Suprapubic skin (tissue), 4 donors: ENCODE measurements at regions not wholly inside any gene's neighbourhood (a gene's known extent, or its start where the extent isn't known, plus 50 kb on each side); places are given as distances from the start of the nearest gene placed in this dataset.

Experiments
- DNase-seq, 2 donors: peaks; one replicate each; pipeline ENCODE4 v3.0.0-alpha.2; 2019; ENCODE audit warnings: low spot score in 2 of 2
- H3K27ac ChIP-seq: fragments of 200-600 bp; sonication (generic); one replicate; pipeline ENCODE4 v1.5.1; 2019
- H3K27me3 ChIP-seq: fragments of 200-600 bp; sonication (generic); one replicate; pipeline ENCODE4 v1.5.1; 2019
- H3K36me3 ChIP-seq: fragments of 200-600 bp; sonication (generic); one replicate; pipeline ENCODE4 v1.5.1; 2019
- H3K4me1 ChIP-seq: fragments of 200-600 bp; sonication (generic); one replicate; pipeline ENCODE4 v1.5.1; 2019
- H3K4me3 ChIP-seq: fragments of 200-600 bp; sonication (generic); one replicate; pipeline ENCODE4 v1.5.1; 2019; ENCODE audit warnings: mild to moderate bottlenecking
- H3K9me3 ChIP-seq: fragments of 200-600 bp; sonication (generic); one replicate; pipeline ENCODE4 v1.5.1; 2019
- EP300 ChIP-seq: sonication (generic); formaldehyde crosslinking; IDR thresholded peaks from one replicate; pipeline ENCODE4 v1.6.1; 2017; ENCODE audit warnings: antibody characterized with exemption
- POLR2A ChIP-seq, 2 donors: fragments of 450-650 bp; IDR thresholded peaks; one replicate each; pipeline ENCODE4 v1.6.1; 2017; ENCODE audit warnings: antibody characterized with exemption in 2 of 2, mild to moderate bottlenecking in 2 of 2, moderate library complexity in 2 of 2
- POLR2AphosphoS5 ChIP-seq, 3 donors: sonication (generic); formaldehyde crosslinking; IDR thresholded peaks; one replicate each; pipeline ENCODE4 v1.6.1; 2017; ENCODE audit warnings: antibody characterized with exemption in 3 of 3
- WGBS: methylation state at CpG from one replicate; pipeline ENCODE4 v1.1.5; 2018; 5-methylcytosine and 5-hydroxymethylcytosine counted together
- TF ChIP-seq, protein P1 (sequence below), 2 donors: fragments of 200-600 bp in 1 of 2; fragments of 450-650 bp in 1 of 2; sonication (generic) in 1 of 2; IDR thresholded peaks; one replicate each; pipeline ENCODE4 v1.5.1; 2016 to 2019; ENCODE audit warnings: antibody characterized with exemption in 2 of 2, mild to moderate bottlenecking in 1 of 2, moderate library complexity in 1 of 2

DNA sequence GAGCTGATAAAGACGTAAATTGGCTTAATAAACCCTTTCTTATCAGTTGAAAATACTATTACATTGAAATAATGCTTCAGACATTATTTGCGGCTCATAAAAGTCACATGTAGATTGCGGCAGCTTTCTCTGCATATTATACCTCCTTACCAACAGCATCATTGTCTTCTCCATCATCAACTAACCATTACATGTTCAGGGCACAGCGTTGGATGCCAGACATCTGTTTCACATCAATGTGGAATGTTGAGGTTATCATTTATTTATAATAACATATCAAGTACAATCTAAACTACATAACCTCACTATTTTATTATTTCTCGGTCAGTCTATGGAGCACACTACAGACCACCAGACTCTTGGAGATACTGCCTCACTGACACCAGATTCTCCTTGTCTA lies 573.8 kb upstream of the FAT3 start:
- WGBS, result 76% methylated on average over 5 of the region's 5 CpGs

DNA sequence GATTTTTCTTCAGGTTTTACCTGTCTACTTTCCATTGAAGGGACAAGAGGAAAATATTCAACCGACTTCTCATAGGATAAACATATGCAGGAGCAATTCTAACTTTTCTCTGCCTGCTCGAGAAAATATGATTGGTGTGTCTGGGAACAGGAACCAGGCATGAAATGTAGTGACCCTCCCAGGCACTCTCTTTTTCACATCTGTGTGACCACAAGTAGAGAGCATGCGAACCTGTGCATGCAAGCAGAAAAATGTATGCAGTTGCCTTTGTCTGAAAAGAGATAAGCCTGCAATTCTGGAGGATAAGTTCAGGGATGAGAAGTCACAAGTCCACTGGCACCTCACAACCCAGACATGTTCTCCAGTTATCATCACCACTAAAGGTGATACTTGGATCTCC lies 583.5 kb upstream of the FAT3 start:
- no peak overlapping the region for H3K4me3 ChIP-seq
- H3K4me1 ChIP-seq, result no peaks in the 10 kb centered on the region
- TF ChIP-seq, protein P1, sequence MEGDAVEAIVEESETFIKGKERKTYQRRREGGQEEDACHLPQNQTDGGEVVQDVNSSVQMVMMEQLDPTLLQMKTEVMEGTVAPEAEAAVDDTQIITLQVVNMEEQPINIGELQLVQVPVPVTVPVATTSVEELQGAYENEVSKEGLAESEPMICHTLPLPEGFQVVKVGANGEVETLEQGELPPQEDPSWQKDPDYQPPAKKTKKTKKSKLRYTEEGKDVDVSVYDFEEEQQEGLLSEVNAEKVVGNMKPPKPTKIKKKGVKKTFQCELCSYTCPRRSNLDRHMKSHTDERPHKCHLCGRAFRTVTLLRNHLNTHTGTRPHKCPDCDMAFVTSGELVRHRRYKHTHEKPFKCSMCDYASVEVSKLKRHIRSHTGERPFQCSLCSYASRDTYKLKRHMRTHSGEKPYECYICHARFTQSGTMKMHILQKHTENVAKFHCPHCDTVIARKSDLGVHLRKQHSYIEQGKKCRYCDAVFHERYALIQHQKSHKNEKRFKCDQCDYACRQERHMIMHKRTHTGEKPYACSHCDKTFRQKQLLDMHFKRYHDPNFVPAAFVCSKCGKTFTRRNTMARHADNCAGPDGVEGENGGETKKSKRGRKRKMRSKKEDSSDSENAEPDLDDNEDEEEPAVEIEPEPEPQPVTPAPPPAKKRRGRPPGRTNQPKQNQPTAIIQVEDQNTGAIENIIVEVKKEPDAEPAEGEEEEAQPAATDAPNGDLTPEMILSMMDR (IDR thresholded peaks at IDR 0.05), result no peak
- TF ChIP-seq POLR2A (IDR thresholded peaks at IDR 0.05), result no peak
- TF ChIP-seq EP300, result no peak
- WGBS, result 90% methylated on average over 3 of the region's 3 CpGs
- no peak for DNase-seq
- H3K27me3 ChIP-seq, result no peaks in the 10 kb centered on the region
- H3K9me3 ChIP-seq, result no peaks in the 10 kb centered on the region
- no peak overlapping the region for H3K27ac ChIP-seq
- H3K36me3 ChIP-seq, result no peaks in the 10 kb centered on the region

More for the DNA sequence above, 573.8 kb upstream of the FAT3 start:
- H3K9me3 ChIP-seq, result no peaks in the 10 kb centered on the region
- H3K27me3 ChIP-seq, result no peaks in the 10 kb centered on the region
- H3K36me3 ChIP-seq, result no peaks in the 10 kb centered on the region
- H3K4me1 ChIP-seq, result no peaks in the 10 kb centered on the region
- H3K27ac ChIP-seq, result no peak overlapping the region
- H3K4me3 ChIP-seq, result no peak overlapping the region
- TF ChIP-seq, protein P1 (IDR thresholded peaks at IDR 0.05), result no peak
- no peak for TF ChIP-seq EP300
- no peak for DNase-seq

DNA sequence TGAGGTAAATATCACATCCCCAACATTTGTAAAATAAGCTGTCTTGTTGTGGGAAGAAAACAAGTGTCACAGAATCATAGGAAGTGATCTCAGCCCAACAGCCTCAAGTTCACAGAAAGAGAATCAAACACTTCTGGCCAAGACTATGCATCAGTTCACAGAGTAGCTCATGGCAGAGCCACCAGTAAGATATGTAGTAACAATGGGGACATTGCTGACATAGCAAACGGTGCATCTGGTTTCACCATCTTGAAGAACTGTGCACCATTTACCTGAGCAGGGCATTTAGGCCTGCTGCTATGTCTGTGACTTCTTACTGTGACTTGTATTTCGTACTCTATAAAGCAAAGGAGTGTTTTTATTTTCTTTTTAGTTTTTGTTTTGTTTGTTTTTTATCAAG lies 585.3 kb upstream of the FAT3 start:
- no peak for DNase-seq
- no peak overlapping the region for H3K27ac ChIP-seq
- no peaks in the 10 kb centered on the region for H3K36me3 ChIP-seq
- no peaks in the 10 kb centered on the region for H3K9me3 ChIP-seq
- H3K4me1 ChIP-seq, result no peaks in the 10 kb centered on the region
- no peak for TF ChIP-seq POLR2AphosphoS5 (IDR thresholded peaks at IDR 0.05)
- TF ChIP-seq, protein P1 (IDR thresholded peaks at IDR 0.05), result no peak
- TF ChIP-seq POLR2A (IDR thresholded peaks at IDR 0.05), result no peak
- TF ChIP-seq EP300, result no peak
- WGBS, result 87% methylated on average over 2 of the region's 2 CpGs
- H3K27me3 ChIP-seq, result no peaks in the 10 kb centered on the region
- no peak overlapping the region for H3K4me3 ChIP-seq

DNA sequence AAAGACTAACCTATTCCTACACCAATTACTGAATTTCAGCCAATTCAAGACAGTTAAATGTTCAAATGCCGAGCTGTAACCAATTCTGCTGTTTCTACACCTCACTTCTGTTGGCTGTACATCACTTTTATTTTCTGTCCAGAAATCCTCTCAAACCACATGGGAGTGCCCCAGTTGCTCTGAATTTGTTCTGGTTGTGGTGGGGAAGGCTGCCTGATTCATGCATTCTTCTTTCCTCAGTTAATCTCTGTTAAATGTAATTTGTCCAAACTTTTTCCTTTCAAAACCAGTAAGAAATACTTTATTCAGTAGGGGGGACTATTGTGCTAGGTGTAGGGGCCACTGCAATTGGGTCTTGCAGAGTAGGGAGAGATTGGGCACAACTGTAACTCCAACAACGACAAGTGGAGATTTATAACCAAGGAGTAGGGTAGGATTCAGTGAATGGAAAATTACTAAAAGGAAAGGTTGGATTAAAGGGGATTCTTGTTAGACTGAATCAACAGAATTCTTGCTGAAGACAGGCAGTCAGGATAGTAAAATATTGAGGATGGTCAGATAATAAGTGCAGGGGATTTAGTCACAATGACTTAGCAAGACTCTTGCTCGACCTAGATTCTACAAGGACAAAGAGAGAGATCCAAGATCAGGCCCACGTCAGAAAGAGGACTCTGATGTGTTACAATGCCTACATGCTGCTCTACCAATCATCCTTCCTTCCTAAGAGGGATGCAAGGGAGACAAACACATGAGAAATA lies 593.5 kb upstream of the FAT3 start:
- Histone ChIP-seq H3K9me3 (no peaks in the 10 kb centered on the region), H3K4me1 (no peaks in the 10 kb centered on the region), H3K36me3 (no peaks in the 10 kb centered on the region), H3K27ac (no peak overlapping the region), H3K27me3 (no peaks in the 10 kb centered on the region), H3K4me3 (no peak overlapping the region)
- WGBS, result 66% methylated on average over 4 of the region's 4 CpGs
- TF ChIP-seq POLR2AphosphoS5 (IDR thresholded peaks at IDR 0.05) (no peak), EP300 (no peak), POLR2A (IDR thresholded peaks at IDR 0.05) (no peak)
- TF ChIP-seq, protein P1 (IDR thresholded peaks at IDR 0.05), result no peak
- no peak for DNase-seq

DNA sequence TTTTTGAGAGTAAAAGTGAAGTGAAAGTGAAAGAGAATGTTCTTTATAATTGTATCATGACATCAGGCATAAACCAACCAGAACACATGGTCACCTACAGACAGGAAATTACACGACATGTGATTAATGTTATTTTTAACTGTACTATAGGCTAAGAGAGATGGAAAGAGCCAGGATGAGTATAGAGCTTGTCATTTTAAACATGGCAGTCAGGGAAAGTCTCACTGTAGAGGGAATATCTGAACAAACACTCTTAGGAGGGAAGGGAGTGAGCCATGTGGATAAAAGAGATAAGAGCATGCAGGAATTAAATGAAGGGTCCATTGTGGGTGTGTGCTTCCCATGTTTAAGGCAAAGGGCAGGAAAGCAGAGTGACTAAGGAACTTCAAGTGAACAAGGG lies 599.1 kb upstream of the FAT3 start:
- DNase-seq, result no peak
- H3K9me3 ChIP-seq, result no peaks in the 10 kb centered on the region
- H3K27ac ChIP-seq, result no peak overlapping the region
- TF ChIP-seq POLR2AphosphoS5 (IDR thresholded peaks at IDR 0.05), result no peak
- no peak for TF ChIP-seq EP300
- TF ChIP-seq POLR2A (IDR thresholded peaks at IDR 0.05), result no peak
- TF ChIP-seq, protein P1 (IDR thresholded peaks at IDR 0.05), result no peak
- no peaks in the 10 kb centered on the region for H3K27me3 ChIP-seq
- H3K36me3 ChIP-seq, result no peaks in the 10 kb centered on the region
- WGBS, result 64% methylated on average over 1 of the region's 1 CpG
- no peaks in the 10 kb centered on the region for H3K4me1 ChIP-seq
- H3K4me3 ChIP-seq, result no peak overlapping the region
